ENCODE measurements at regions not wholly inside any gene's neighbourhood (a gene's known extent, or its start where the extent isn't known, plus 50 kb on each side); places are given as distances from the start of the nearest gene placed in this dataset.

GRCh38 chr11:81397316-81397715 is 1336.3 kb downstream of the FAM181B start:
- TF ChIP-seq CTCF (IDR thresholded peaks at IDR 0.05) = no peak
- no peak for TF ChIP-seq EP300 (IDR thresholded peaks at IDR 0.05)
- no peak for TF ChIP-seq POLR2A (IDR thresholded peaks at IDR 0.05)
- TF ChIP-seq POLR2AphosphoS5 (IDR thresholded peaks at IDR 0.05) = no peak

Data from sigmoid colon (tissue), 4 donors.